NCI-H526 (cell line): ENCODE measurements at regions not wholly inside any gene's neighbourhood (a gene's known extent, or its start where the extent isn't known, plus 50 kb on each side); places are given as distances from the start of the nearest gene placed in this dataset.
"Not testable (repeated sequence)": the region's sequence is repeated elsewhere in the genome, so short reads cannot be mapped to it uniquely, and the experiment has no call there.

Experiments used
- DNase-seq, 2 experiments: peaks; one replicate each; lab custom pipeline; 2025; lab: John Stamatoyannopoulos, UW

DNA sequence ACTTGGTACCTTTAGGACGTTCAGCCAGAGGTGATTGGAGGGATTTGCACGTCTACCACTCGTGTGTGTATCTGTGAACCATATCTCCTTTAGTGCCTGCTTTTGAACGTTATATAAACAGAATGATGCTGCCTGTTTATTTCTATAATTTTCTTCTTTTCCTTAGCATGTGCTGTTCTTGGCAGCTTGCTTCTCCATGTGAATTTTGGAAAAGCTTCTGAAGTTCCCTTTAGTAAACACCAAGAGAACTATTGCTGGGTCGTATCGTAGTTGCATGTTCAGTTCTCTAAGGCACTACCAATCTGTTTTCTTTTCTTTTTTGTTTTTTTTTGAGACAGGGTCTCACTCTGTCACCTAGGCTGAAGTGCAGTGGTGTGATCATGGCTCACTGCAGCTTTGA lies 73.8 kb upstream of the FANCC start:
- not testable (repeated sequence) for DNase-seq

- DNase-seq, result no peak
Measured at GRCh38 chr9:95389373-95389772, 71.9 kb upstream of the FANCC start.

DNA sequence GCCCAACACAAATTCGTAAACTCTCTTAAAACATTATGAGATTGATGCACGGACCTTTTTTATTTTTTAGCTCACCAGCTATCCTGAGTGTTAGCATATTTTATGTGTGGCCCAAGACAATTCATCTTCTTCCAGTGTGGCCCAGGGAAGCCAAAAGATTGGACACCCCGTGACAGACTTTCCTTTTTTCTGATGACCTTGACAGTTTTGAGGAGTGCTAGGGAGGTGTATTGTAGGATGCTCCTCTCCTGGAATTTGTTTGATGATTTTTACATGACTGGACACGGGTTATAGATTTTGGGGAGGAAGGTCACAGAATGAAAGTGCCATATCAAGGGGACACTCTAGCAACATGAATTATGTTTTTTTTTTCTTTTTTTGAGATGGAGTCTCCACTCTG lies 69.3 kb upstream of the FANCC start:
- no peak for DNase-seq

DNA sequence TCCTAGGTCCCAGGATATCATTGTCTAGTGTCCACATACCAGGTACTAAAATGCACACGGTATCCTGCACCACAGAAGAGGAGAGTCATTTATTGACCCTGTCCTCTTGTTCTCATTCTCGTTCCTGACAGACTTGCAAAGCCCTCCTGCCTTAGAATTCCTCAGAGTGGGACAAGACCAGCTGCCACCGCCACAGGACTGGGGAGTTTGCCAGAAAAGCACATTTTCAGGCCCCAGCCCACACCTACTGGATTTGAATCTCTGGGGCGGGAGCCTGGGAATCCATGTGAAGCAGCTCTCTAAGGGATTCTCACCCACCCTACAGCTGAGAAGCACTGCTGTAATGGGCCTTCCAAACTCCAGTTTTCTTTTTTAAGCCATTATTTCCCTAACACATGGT lies 68.0 kb upstream of the FANCC start:
- DNase-seq, result no peak

- DNase-seq, result no peak
Measured at GRCh38 chr9:95383845-95384244, 66.3 kb upstream of the FANCC start.

- DNase-seq, result no peak
Measured at GRCh38 chr9:95383185-95383676, 65.7 kb upstream of the FANCC start.

- DNase-seq, result no peak
Measured at GRCh38 chr9:95382433-95382832, 64.9 kb upstream of the FANCC start.

- DNase-seq, result no peak
Measured at GRCh38 chr9:95381221-95381620, 63.7 kb upstream of the FANCC start.

DNA sequence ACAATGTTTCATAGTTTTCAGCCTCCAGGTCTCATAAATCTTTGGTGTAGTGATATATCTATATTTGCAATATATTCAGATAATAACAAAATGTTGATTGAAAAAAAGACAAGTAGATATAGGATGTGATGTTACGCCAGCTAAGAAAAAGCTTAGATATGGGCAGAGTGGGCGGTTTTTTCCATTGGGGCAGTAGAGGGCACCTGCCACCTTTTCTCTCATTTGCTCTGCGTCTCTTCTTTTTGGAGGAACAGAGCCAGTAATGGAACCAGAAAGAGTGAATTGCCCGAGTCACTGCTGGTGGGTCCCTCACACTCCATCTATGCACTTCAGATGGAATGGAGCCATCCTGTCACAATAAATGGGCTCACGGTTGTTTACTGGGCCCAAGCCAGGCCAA lies 62.1 kb upstream of the FANCC start:
- peak in 1 of 2 experiments; percentile 15 for DNase-seq

DNA sequence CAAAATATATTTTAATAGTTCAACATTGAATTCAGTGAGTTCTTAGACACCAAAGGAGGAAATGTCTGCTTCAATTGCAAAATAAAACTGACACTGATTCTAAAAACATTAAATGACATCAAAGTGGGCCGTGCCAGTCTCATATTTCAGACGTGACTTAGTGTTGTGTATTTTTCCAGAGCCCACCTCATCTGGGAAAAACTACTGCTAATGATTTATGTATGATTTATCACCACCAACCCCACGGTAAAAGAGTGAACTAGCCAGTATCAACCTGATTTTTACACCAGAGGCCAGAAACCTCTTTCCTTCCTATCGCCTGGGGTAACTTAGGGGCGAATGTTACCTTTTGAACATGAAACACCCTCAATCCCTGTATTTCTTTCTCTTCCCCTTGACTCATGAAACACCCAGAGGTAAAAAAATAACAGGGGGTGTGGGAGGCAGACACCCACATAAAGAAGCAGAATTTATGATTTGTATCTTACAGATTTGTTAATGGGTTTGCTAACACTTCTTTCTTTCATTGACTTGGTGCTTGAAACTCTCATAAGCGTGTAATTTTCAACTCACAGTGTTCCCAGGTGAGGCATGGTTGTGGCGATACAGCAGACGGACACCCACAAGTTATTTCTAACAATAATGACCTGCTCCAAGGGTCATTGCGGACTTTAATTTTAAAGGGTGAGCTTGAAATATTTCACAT lies 56.4 kb upstream of the FANCC start:
- no peak for DNase-seq

DNA sequence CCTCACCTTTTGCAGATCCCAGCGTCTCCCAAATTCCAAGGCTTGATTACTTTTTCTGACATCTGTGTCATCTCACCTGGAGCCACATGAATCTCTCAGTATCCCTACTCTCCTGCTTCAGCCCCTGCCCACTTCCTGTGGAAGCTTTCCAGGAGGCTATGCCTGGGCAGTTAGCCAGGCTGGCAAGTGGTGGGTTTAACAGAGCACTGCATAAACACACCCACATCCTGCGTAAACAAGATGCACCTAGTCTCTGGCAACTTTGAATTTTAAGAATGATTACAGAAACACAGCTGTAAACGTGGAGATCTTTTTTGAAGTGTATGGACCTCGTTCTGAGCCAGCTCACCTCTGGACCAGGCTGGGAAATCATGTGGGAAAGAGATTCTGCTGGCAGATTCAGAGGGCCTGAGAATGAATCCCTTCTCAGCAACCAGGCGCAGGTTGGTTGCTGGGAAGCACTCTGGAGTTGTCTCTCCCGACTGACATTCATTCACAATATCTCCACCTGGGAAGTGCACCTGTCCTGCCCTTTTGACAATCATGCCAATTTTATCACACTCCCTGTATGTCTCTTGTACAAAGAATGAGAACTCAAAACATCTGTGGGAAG lies 55.7 kb upstream of the FANCC start:
- DNase-seq, result no peak

GRCh38 chr9:95370064-95370463 lies 52.6 kb upstream of the FANCC start:
- no peak for DNase-seq

GRCh38 chr9:95368377-95369160 lies 51.1 kb upstream of the FANCC start:
- no peak for DNase-seq
